ENCODE measurements at regions not wholly inside any gene's neighbourhood (a gene's known extent, or its start where the extent isn't known, plus 50 kb on each side); places are given as distances from the start of the nearest gene placed in this dataset.

GRCh38 chr2:147649286-147649685, 195.5 kb upstream of the ACVR2A start:
- no peak overlapping the region for H3K4me3 ChIP-seq (ENCODE audit: control insufficient read depth, low read depth, low read length)
- DNase-seq (ENCODE audit: low read depth), result no peak
- TF ChIP-seq, protein P1, sequence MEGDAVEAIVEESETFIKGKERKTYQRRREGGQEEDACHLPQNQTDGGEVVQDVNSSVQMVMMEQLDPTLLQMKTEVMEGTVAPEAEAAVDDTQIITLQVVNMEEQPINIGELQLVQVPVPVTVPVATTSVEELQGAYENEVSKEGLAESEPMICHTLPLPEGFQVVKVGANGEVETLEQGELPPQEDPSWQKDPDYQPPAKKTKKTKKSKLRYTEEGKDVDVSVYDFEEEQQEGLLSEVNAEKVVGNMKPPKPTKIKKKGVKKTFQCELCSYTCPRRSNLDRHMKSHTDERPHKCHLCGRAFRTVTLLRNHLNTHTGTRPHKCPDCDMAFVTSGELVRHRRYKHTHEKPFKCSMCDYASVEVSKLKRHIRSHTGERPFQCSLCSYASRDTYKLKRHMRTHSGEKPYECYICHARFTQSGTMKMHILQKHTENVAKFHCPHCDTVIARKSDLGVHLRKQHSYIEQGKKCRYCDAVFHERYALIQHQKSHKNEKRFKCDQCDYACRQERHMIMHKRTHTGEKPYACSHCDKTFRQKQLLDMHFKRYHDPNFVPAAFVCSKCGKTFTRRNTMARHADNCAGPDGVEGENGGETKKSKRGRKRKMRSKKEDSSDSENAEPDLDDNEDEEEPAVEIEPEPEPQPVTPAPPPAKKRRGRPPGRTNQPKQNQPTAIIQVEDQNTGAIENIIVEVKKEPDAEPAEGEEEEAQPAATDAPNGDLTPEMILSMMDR (IDR thresholded peaks at IDR 0.05; ENCODE audit: control insufficient read depth, insufficient read depth, low read depth, low read length, missing control alignments), result no peak

DNA sequence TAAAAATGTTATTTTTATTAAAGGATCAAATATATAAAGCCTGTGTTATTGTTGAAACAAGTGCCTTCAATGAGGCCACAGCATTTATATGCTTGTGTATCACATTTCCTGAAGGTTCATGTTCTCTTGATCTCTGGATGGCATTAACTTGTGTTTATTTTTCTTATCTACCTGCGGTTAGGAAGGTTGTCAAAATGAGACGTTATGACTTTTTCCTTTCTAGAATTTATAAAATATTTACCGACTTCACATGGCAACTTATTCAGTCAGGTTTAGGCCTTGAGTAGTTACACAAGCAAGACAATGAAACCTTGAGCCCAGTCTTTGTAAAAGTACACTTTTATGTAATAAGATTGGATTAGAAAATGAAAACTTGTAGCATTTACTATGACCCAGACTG, 196.4 kb upstream of the ACVR2A start:
- H3K4me3 ChIP-seq (ENCODE audit: control insufficient read depth, low read depth, low read length), result no peak overlapping the region
- TF ChIP-seq, protein P1 (IDR thresholded peaks at IDR 0.05; ENCODE audit: control insufficient read depth, insufficient read depth, low read depth, low read length, missing control alignments), result no peak
- no peak for DNase-seq (ENCODE audit: low read depth)

DNA sequence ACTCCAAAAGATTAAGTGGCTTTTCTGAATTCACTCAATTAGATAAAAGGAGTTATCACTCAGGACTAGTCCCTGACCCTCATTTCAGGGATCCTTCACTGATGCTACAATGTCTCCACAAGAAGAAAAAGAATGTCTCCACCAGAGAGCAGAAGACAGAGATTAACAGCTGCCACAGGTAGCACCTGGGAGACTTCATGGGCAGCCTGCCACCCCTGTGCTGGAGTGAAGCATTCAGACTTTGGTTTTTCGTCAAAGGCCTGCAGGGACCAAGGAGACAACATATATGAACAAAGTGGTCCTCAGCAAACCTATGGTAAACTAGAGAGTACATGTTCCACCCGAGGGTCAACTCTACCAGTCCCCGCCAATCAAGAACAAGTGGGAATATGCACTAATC, 197.0 kb upstream of the ACVR2A start:
- no peak for DNase-seq (ENCODE audit: low read depth)
- H3K4me3 ChIP-seq (ENCODE audit: control insufficient read depth, low read depth, low read length), result no peak overlapping the region
- TF ChIP-seq, protein P1 (IDR thresholded peaks at IDR 0.05; ENCODE audit: control insufficient read depth, insufficient read depth, low read depth, low read length, missing control alignments), result no peak

DNA sequence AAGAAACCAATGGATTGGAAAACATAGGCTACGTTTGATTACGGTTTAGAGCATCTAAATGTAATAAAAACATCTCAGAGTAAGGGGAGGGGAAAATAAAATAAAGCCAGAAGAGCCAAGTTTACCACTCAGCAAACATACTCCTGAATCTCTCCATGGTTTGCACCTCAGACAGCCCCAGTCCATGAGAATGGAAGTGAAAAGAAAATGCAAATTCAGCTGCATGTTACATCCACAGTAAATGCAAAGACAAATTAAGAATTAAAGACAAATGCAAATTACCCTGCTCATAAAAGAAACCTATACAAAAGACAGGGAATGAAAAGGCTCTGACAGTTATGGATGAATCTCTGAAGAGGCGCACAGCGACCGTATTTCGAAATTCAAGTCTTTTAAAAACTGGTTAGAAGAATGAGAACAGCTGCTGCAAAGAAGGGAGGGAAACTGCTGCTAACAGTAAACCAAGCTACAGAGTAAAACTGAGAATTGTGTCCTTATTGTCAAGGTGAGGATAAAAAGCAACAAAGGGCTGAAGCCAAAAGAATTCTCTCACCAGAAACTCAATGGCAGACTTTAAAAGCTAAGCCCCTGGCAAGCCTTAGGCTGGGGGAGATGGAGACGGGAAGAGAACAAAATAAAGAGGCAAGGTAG, 197.9 kb upstream of the ACVR2A start:
- TF ChIP-seq, protein P1 (IDR thresholded peaks at IDR 0.05; ENCODE audit: control insufficient read depth, insufficient read depth, low read depth, low read length, missing control alignments), result no peak
- no peak overlapping the region for H3K4me3 ChIP-seq (ENCODE audit: control insufficient read depth, low read depth, low read length)
- DNase-seq (ENCODE audit: low read depth), result no peak

GRCh38 chr2:147644491-147644890, 200.3 kb upstream of the ACVR2A start:
- H3K4me3 ChIP-seq (ENCODE audit: control insufficient read depth, low read depth, low read length), result no peak overlapping the region
- no peak for DNase-seq (ENCODE audit: low read depth)
- TF ChIP-seq, protein P1 (IDR thresholded peaks at IDR 0.05; ENCODE audit: control insufficient read depth, insufficient read depth, low read depth, low read length, missing control alignments), result no peak

DNA sequence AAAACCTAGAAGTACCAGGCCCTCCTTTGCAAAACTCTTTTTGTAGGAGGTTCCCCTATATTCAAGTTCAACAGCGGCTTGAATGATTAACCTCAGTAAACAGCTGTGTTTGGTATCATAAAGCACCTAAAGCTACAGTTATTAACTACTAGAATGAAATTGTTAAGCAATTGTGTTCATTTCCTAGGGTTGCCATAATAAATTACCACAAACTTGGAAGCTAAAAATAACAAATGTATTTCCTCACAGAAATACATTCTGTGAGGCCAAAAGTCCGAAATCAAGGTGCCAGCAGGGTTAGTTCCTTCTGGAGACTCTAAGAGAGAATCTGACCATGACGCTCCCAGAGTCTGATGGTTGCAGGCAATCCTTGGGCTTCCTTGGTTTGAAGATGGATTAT, 202.1 kb upstream of the ACVR2A start:
- no peak for DNase-seq (ENCODE audit: low read depth)
- H3K4me3 ChIP-seq (ENCODE audit: control insufficient read depth, low read depth, low read length), result no peak overlapping the region
- TF ChIP-seq, protein P1 (IDR thresholded peaks at IDR 0.05; ENCODE audit: control insufficient read depth, insufficient read depth, low read depth, low read length, missing control alignments), result no peak
